Hematopoietic multipotent progenitor cell treated with erythropoietin and hydrocortisone succinate and interleukin-3 and kit ligand, for 6 days (in vitro differentiated cells): ENCODE measurements at regions not wholly inside any gene's neighbourhood (a gene's known extent, or its start where the extent isn't known, plus 50 kb on each side); places are given as distances from the start of the nearest gene placed in this dataset.

Experiments used
- DNase-seq: peaks from one replicate; pipeline ENCODE4 v3.0.0-alpha.2; 2015

GRCh38 chr13:107452833-107453232, 762.5 kb downstream of the LIG4 start:
- no peak for DNase-seq

GRCh38 chr13:107450931-107451330, 764.4 kb downstream of the LIG4 start:
- DNase-seq = peak; percentile 38

GRCh38 chr13:107450431-107450830, 764.9 kb downstream of the LIG4 start:
- DNase-seq = no peak

- no peak for DNase-seq
These were observed 767.7 kb downstream of the LIG4 start for GRCh38 chr13:107447591-107447990.

- no peak for DNase-seq
These were observed 774.1 kb downstream of the LIG4 start for GRCh38 chr13:107441279-107441678.

- no peak for DNase-seq
These were observed 777.1 kb downstream of the LIG4 start for GRCh38 chr13:107438251-107438650.

GRCh38 chr13:107434347-107434746, 781.0 kb downstream of the LIG4 start:
- no peak for DNase-seq

GRCh38 chr13:107427536-107427935, 787.8 kb downstream of the LIG4 start:
- no peak for DNase-seq

- DNase-seq = peak; percentile 1
These were observed 792.9 kb downstream of the LIG4 start for GRCh38 chr13:107422421-107422820.

- DNase-seq = no peak
These were observed 793.4 kb downstream of the LIG4 start for GRCh38 chr13:107421951-107422350.

- no peak for DNase-seq
These were observed 794.3 kb downstream of the LIG4 start for GRCh38 chr13:107421028-107421427.

GRCh38 chr13:107413005-107413404, 802.3 kb downstream of the LIG4 start:
- DNase-seq = no peak

GRCh38 chr13:107407074-107407473, 808.3 kb downstream of the LIG4 start:
- no peak for DNase-seq

GRCh38 chr13:107395927-107396662, 819.2 kb downstream of the LIG4 start:
- no peak for DNase-seq

- no peak for DNase-seq
These were observed 823.1 kb downstream of the LIG4 start for GRCh38 chr13:107392205-107392604.

GRCh38 chr13:107387525-107387924, 819.6 kb upstream of the ARGLU1 start:
- no peak for DNase-seq

GRCh38 chr13:107379407-107380155, 811.6 kb upstream of the ARGLU1 start:
- DNase-seq = no peak

GRCh38 chr13:107376341-107377125, 808.6 kb upstream of the ARGLU1 start:
- DNase-seq = no peak

- no peak for DNase-seq
These were observed 807.9 kb upstream of the ARGLU1 start for GRCh38 chr13:107375701-107376340.

GRCh38 chr13:107374038-107374437, 806.1 kb upstream of the ARGLU1 start:
- DNase-seq = no peak

GRCh38 chr13:107373551-107373950, 805.6 kb upstream of the ARGLU1 start:
- DNase-seq = peak; percentile 15

- no peak for DNase-seq
These were observed 802.3 kb upstream of the ARGLU1 start for GRCh38 chr13:107370015-107370785.
